ENCODE measurements at regions not wholly inside any gene's neighbourhood (a gene's known extent, or its start where the extent isn't known, plus 50 kb on each side); places are given as distances from the start of the nearest gene placed in this dataset.

DNA sequence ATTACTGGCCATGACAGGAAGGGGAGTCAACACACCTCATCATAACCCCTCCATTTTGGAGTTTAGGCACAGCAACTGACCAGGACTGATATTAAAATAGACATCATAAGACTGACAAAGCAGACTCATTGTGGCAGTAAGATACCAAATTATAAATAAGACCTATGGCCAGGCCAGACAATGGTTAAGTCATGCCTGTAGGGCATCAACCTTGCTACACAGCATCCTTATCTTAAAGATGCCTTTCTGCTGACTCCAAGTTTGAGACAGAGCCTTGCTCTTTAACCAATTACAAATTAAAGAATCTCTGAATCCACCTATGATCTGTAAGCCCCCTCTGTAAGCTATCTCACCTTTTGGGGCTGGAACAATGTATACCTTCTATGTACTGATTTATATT lies 65.5 kb downstream of the VCX2 start:
- no peak overlapping the region for H3K4me3 ChIP-seq (ENCODE audit: low read length)
- TF ChIP-seq, protein P1, sequence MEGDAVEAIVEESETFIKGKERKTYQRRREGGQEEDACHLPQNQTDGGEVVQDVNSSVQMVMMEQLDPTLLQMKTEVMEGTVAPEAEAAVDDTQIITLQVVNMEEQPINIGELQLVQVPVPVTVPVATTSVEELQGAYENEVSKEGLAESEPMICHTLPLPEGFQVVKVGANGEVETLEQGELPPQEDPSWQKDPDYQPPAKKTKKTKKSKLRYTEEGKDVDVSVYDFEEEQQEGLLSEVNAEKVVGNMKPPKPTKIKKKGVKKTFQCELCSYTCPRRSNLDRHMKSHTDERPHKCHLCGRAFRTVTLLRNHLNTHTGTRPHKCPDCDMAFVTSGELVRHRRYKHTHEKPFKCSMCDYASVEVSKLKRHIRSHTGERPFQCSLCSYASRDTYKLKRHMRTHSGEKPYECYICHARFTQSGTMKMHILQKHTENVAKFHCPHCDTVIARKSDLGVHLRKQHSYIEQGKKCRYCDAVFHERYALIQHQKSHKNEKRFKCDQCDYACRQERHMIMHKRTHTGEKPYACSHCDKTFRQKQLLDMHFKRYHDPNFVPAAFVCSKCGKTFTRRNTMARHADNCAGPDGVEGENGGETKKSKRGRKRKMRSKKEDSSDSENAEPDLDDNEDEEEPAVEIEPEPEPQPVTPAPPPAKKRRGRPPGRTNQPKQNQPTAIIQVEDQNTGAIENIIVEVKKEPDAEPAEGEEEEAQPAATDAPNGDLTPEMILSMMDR (IDR thresholded peaks at IDR 0.05; ENCODE audit: insufficient read depth, low read depth, low read length, missing control alignments) = no peak
- no peak for DNase-seq (ENCODE audit: low read depth)

DNA sequence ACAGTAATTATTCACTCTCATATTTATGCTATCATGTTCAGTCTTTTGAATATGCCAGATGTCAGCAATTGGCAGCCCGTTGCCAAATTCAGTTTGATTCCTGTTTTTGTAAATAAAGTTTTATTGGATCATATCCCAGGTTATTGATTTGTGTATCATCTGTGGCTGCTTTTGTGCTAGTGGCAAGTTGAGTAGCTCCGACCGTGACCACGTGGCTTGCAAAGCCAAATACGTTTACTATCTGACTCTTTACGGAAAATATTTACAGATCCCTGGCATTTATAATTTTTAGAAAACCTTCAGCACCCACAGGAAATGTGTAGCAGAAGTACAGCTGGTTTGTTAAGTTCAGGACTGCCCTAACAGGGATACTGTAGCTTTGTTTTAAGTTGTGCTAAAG lies 67.4 kb downstream of the VCX2 start:
- TF ChIP-seq, protein P1 (IDR thresholded peaks at IDR 0.05; ENCODE audit: insufficient read depth, low read depth, low read length, missing control alignments) = no peak
- no peak overlapping the region for H3K4me3 ChIP-seq (ENCODE audit: low read length)
- no peak for DNase-seq (ENCODE audit: low read depth)

DNA sequence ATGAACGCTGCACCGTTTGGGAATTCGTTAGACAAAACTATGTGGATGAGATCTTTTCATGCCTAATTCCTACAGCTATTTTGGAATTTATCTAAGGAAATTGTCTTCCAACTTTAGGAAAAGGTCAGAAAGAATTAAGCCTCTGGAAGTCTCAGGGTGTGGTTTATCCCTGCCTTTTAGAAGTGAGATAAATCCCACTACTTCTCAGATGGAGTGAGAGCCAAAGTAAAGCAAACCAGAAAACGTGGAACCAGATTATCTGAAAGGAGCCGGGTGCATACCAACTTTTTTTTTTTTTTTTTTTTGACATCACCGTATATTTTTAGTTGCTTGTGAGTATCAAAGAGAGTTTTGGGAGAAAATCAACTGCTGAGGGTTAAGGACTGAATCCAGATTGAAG lies 79.6 kb downstream of the VCX2 start:
- H3K4me3 ChIP-seq (ENCODE audit: low read length) = no peak overlapping the region
- TF ChIP-seq, protein P1 (IDR thresholded peaks at IDR 0.05; ENCODE audit: insufficient read depth, low read depth, low read length, missing control alignments) = no peak
- no peak for DNase-seq (ENCODE audit: low read depth)

DNA sequence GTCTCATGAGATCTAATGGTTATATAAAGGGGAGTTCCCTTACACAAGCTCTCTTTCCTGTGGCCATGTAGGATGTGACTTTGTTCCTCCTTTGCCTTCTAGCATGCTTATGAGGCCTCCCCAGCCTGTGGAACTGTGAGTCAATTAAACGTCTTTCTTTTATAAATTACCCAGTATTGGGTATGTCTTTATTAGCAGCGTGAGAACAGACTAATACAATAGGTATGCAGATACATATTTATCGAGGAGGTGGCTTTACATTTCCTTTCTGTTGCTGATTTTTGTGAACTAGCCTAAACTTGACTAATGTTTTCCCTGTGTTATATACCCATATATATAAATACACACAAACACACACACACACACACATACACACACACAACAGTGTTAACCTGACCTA lies 80.2 kb downstream of the VCX2 start:
- no peak overlapping the region for H3K4me3 ChIP-seq (ENCODE audit: low read length)
- TF ChIP-seq, protein P1 (IDR thresholded peaks at IDR 0.05; ENCODE audit: insufficient read depth, low read depth, low read length, missing control alignments) = no peak
- DNase-seq (ENCODE audit: low read depth) = peak; percentile 58

DNA sequence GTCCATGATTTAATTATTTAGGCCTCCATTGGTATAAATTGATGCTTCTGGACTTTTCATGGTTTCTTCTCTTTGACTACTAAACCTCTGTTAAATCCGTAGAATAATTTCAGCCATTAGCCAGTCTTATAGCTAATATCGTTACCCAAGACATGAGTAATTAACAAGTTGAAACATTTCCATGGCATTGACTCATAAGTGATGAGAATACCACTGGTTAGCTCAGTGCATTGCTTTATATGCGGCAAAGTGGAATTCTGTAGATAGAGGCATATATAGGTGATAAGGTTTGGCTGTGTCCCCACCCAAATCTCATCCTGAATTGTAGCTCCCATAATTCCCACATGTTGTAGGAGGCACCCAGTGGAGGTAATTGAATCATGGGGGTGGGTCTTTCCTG lies 80.6 kb downstream of the VCX2 start:
- DNase-seq (ENCODE audit: low read depth) = peak; percentile 83
- TF ChIP-seq, protein P1 (IDR thresholded peaks at IDR 0.05; ENCODE audit: insufficient read depth, low read depth, low read length, missing control alignments) = no peak
- H3K4me3 ChIP-seq (ENCODE audit: low read length) = no peak overlapping the region

DNA sequence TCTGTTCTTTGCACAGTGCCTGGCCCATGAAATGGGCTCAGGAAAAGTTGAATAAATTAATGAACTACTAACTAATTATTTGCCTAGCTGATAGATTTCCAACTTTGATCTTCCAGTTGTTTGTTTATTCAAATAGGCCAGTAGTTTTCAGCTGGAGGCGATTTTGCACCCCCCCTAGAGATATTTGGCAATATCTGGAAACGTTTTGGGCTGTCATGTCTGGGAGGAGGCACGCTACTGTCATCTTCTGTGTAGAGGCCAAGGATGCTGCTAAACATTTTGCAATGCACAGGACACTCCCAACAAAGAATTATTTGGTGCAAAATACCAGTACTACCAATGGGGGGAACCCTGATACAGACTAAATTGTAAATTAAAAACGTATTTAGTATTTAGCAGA lies 81.9 kb downstream of the VCX2 start:
- no peak overlapping the region for H3K4me3 ChIP-seq (ENCODE audit: low read length)
- TF ChIP-seq, protein P1 (IDR thresholded peaks at IDR 0.05; ENCODE audit: insufficient read depth, low read depth, low read length, missing control alignments) = no peak
- DNase-seq (ENCODE audit: low read depth) = no peak

DNA sequence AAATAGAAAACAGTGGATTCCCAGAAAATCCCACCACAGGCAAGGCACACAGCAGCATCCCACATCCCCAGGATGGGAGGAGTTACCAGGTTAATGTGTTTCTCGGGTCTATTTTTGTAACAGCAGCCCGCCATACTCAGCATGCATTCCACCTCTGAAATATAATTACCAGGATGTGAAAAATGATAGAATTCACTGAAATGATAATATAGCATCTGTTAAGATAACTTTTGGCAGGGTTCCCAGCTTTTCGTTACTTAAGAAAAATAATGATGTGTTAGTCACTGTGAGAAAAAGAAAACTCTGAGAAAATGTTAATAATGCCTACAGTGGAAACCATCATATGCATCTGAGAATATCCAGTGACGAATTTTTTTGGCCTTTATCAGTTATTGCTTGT lies 87.1 kb downstream of the VCX2 start:
- TF ChIP-seq, protein P1 (IDR thresholded peaks at IDR 0.05; ENCODE audit: insufficient read depth, low read depth, low read length, missing control alignments) = no peak
- no peak overlapping the region for H3K4me3 ChIP-seq (ENCODE audit: low read length)
- DNase-seq (ENCODE audit: low read depth) = peak; percentile 62
